GM12878 (cell line): ENCODE measurements at regions not wholly inside any gene's neighbourhood (a gene's known extent, or its start where the extent isn't known, plus 50 kb on each side); places are given as distances from the start of the nearest gene placed in this dataset.

Experiments used
- ATAC-seq: fragments of 200-7000 bp; cut with Tn5 transposase; 3 replicates; pipeline ENCODE4 v1.9.1; 2020; ENCODE audit warnings: mild to moderate bottlenecking, moderate library complexity
- BruUV-seq: library from RNA; stranded (reverse); fragments of 400-500 nt; replicated peaks from 2 replicates; lab custom pipeline; 2021; lab: Mats Ljungman, UMichigan
- CTCF ChIA-PET: fragments of 300-600 bp; sonication (Branson Sonifier 250); formaldehyde crosslinking; extraction: SDS; loops from one replicate; lab custom pipeline; 2021; ENCODE audit warnings: inconsistent platforms; lab: Yijun Ruan, JAX
- POLR2A ChIA-PET: fragments of 350-600 bp; formaldehyde crosslinking; extraction: SDS; loops from one replicate; lab custom pipeline; 2021; ENCODE audit warnings: inconsistent platforms; lab: Charles Lee
- RAD21 ChIA-PET: fragments of 300-600 bp; sonication (Branson Sonifier 250); formaldehyde crosslinking; loops from one replicate; lab custom pipeline; 2023; ENCODE audit warnings: antibody characterized with exemption; ENCODE audit not compliant: unreplicated experiment; lab: Charles Lee
- SMC1A ChIA-PET: fragments of 300-600 bp; sonication (Branson Sonifier 250); formaldehyde crosslinking; loops from one replicate; lab custom pipeline; 2023; ENCODE audit not compliant: unreplicated experiment, uncharacterized antibody; lab: Charles Lee
- DNase-seq: peaks from one replicate; pipeline ENCODE4 v3.0.0-alpha.2; 2011; ENCODE audit warnings: low read depth, low spot score
- FAIRE-seq: peaks from 3 replicates; lab custom pipeline; 2011; peaks lifted over from hg19 to GRCh38; lab: Jason Lieb, UNC
- H2AFZ ChIP-seq: 2 replicates; pipeline ENCODE4 v1.6.0; 2011; ENCODE audit warnings: low read depth, low read length, control low read depth; ENCODE audit not compliant: control insufficient read depth
- H3K27ac ChIP-seq: 2 replicates; pipeline ENCODE4 v1.5.1; 2011; ENCODE audit warnings: control low read depth; ENCODE audit not compliant: control insufficient read depth, insufficient read depth
- H3K27me3 ChIP-seq, 2 experiments: replicated peaks in 1 of 2; 2 replicates each; pipeline versions ENCODE4 v1.6.0 to v1.6.1; 2011; ENCODE audit warnings: low read length in 1 of 2; ENCODE audit not compliant: control insufficient read depth in 2 of 2, insufficient read depth in 2 of 2
- H3K36me3 ChIP-seq, 2 experiments: 2 replicates each; pipeline ENCODE4 v1.5.1; 2011; ENCODE audit warnings: low read length in 1 of 2; ENCODE audit not compliant: control insufficient read depth in 2 of 2, insufficient read depth in 2 of 2
- H3K4me1 ChIP-seq: 2 replicates; pipeline ENCODE4 v1.6.1; 2011; ENCODE audit warnings: mild to moderate bottlenecking, low read length, moderate library complexity, mixed read lengths; ENCODE audit not compliant: control insufficient read depth, insufficient read depth
- H3K4me2 ChIP-seq: 2 replicates; pipeline ENCODE4 v1.6.0; 2011; ENCODE audit warnings: control low read depth; ENCODE audit not compliant: control insufficient read depth, insufficient read depth
- H3K4me3 ChIP-seq: fragments of 200-600 bp; sonication (generic); 2 replicates; pipeline ENCODE4 v1.5.1; 2016
- H3K79me2 ChIP-seq: 2 replicates; pipeline ENCODE4 v1.6.0; 2011; ENCODE audit warnings: low read length; ENCODE audit not compliant: control insufficient read depth, insufficient read depth
- H3K9ac ChIP-seq: 2 replicates; pipeline ENCODE4 v1.8.0; 2011; ENCODE audit warnings: low read length, control low read depth, mixed read lengths; ENCODE audit not compliant: control insufficient read depth, insufficient read depth
- H3K9me3 ChIP-seq: replicated peaks from 3 replicates; pipeline ENCODE4 v1.5.1; 2011; ENCODE audit warnings: mild to moderate bottlenecking, low read length; ENCODE audit not compliant: control insufficient read depth, insufficient read depth
- H4K20me1 ChIP-seq: 2 replicates; pipeline ENCODE4 v1.6.0; 2011; ENCODE audit not compliant: control insufficient read depth, insufficient read depth
- BRCA1 ChIP-seq: IDR thresholded peaks from 2 replicates; pipeline ENCODE4 v1.6.1; 2011; ENCODE audit warnings: low read depth, low read length, improper control_type of control experiment
- CREM ChIP-seq: IDR thresholded peaks from 2 replicates; pipeline ENCODE4 v1.6.1; 2014; ENCODE audit warnings: antibody characterized with exemption, low read depth
- E2F4 ChIP-seq: IDR thresholded peaks from 2 replicates; pipeline ENCODE4 v1.6.1; 2012; ENCODE audit warnings: low read depth, low read length, improper control_type of control experiment
- ESRRA ChIP-seq: IDR thresholded peaks from 2 replicates; pipeline ENCODE4 v1.6.1; 2012; ENCODE audit warnings: mild to moderate bottlenecking, low read length, improper control_type of control experiment
- GATAD2B ChIP-seq: fragments of 450-650 bp; conservative IDR thresholded peaks from 2 replicates; pipeline ENCODE4 v1.6.1; 2017; ENCODE audit warnings: low read depth, mild to moderate bottlenecking, moderate library complexity
- KDM1A ChIP-seq: fragments of 200-600 bp; sonication (generic); IDR thresholded peaks from 2 replicates; pipeline ENCODE4 v1.6.1; 2016; ENCODE audit warnings: borderline replicate concordance
- MEF2A ChIP-seq: IDR thresholded peaks from 2 replicates; pipeline ENCODE4 v1.6.1; 2011; ENCODE audit warnings: low read depth, mild to moderate bottlenecking, low read length, moderate library complexity; ENCODE audit not compliant: insufficient read depth
- MEF2B ChIP-seq: fragments of 450-650 bp; IDR thresholded peaks from 2 replicates; pipeline ENCODE4 v1.6.1; 2018; ENCODE audit warnings: mild to moderate bottlenecking, moderate library complexity; ENCODE audit not compliant: partially characterized antibody, poor library complexity, severe bottlenecking
- MXI1 ChIP-seq: fragments of 150-350 bp; IDR thresholded peaks from 2 replicates; pipeline ENCODE4 v1.6.1; 2011; ENCODE audit warnings: low read depth, mild to moderate bottlenecking, inconsistent platforms, low read length, improper control_type of control experiment
- NR2C1 ChIP-seq: fragments of 450-650 bp; IDR thresholded peaks from 2 replicates; pipeline ENCODE4 v1.6.1; 2017; ENCODE audit warnings: antibody characterized with exemption, mild to moderate bottlenecking, moderate library complexity
- NR2C2 ChIP-seq: IDR thresholded peaks from 2 replicates; pipeline ENCODE4 v1.6.1; 2011; ENCODE audit warnings: borderline replicate concordance, low read depth; ENCODE audit not compliant: control insufficient read depth, insufficient read length
- SIX5 ChIP-seq: IDR thresholded peaks from 2 replicates; pipeline ENCODE4 v1.6.1; 2011; ENCODE audit warnings: mild to moderate bottlenecking, low read depth, low read length, moderate library complexity; ENCODE audit not compliant: severe bottlenecking
- SREBF2 ChIP-seq: IDR thresholded peaks from 2 replicates; pipeline ENCODE4 v1.6.1; 2012; ENCODE audit warnings: mild to moderate bottlenecking, low read length
- STAT3 ChIP-seq: IDR thresholded peaks from 2 replicates; pipeline ENCODE4 v1.6.1; 2011; ENCODE audit warnings: low read depth, low read length, improper control_type of control experiment
- TCF7 ChIP-seq: IDR thresholded peaks from 2 replicates; pipeline ENCODE4 v1.6.1; 2014; ENCODE audit warnings: antibody characterized with exemption, borderline replicate concordance
- ZBTB33 ChIP-seq: fragments of 450-650 bp; IDR thresholded peaks from 2 replicates; pipeline ENCODE4 v1.6.1; 2017; ENCODE audit warnings: mild to moderate bottlenecking
- ZNF274 ChIP-seq: IDR thresholded peaks from one replicate; pipeline ENCODE4 v1.8.0; 2011; ENCODE audit not compliant: insufficient read length, insufficient read depth
- WGBS: methylation state at CpG from one replicate; pipeline ENCODE4 v1.1.6; 2016; ENCODE audit warnings: low lambda C conversion rate; ENCODE audit not compliant: insufficient replicate concordance, insufficient coverage; ENCODE audit errors: missing lambda C conversion rate; 5-methylcytosine and 5-hydroxymethylcytosine counted together
- in situ Hi-C: fragments of 300-500 bp; cut with MboI; formaldehyde crosslinking; loops from 9 replicates; pipeline ENCODE4 v1.14.3; 2018; ENCODE audit warnings: mixed read lengths
- intact Hi-C: fragments of 100-400 bp; cut with micrococcal nuclease; formaldehyde crosslinking; loops from one replicate; pipeline ENCODE4 v1.14.2; 2022; ENCODE audit not compliant: unreplicated experiment

GRCh38 chrX:97797076-97797475 lies 913.4 kb downstream of the RPA4 start (continued):
- no peak for TF ChIP-seq BRCA1
- no peak for TF ChIP-seq ZNF274
- TF ChIP-seq TCF7, result no peak

GRCh38 chrX:97806238-97806637 lies 922.5 kb downstream of the RPA4 start:
- FAIRE-seq (no peak), ATAC-seq (no peak), DNase-seq (no peak)
- Histone ChIP-seq H2AFZ (no peak overlapping the region), H4K20me1 (no peaks in the 10 kb centered on the region), H3K27ac (no peak overlapping the region), H3K79me2 (no peaks in the 10 kb centered on the region), H3K27me3 (no peaks in the 10 kb centered on the region), H3K4me1 (no peaks in the 10 kb centered on the region), H3K36me3 (no peaks in the 10 kb centered on the region), H3K4me2 (no peak overlapping the region), H3K4me3 (no peak overlapping the region), H3K9me3 (no peaks in the 10 kb centered on the region), H3K9ac (no peak overlapping the region)
- ChIA-PET POLR2A (no interaction called here), RAD21 (no interaction called here), CTCF (no interaction called here), SMC1A (no interaction called here)
- no peak for TF ChIP-seq MXI1
- TF ChIP-seq NR2C1, result no peak
- TF ChIP-seq ESRRA, result no peak
- no peak for TF ChIP-seq GATAD2B
- intact Hi-C loops, result no loop called here
- BruUV-seq, result no TSS peak
- in situ Hi-C loops, result no loop called here
- WGBS, result 46% methylated on average over 3 of the region's 3 CpGs

GRCh38 chrX:97806946-97807345 lies 923.2 kb downstream of the RPA4 start:
- in situ Hi-C loops, result no loop called here
- H3K4me3 ChIP-seq, result no peak overlapping the region
- H3K9ac ChIP-seq, result no peak overlapping the region
- CTCF ChIA-PET, result no interaction called here
- no peak for FAIRE-seq
- H3K36me3 ChIP-seq, result no peaks in the 10 kb centered on the region
- H3K79me2 ChIP-seq, result no peaks in the 10 kb centered on the region
- no peak overlapping the region for H2AFZ ChIP-seq
- no peak for TF ChIP-seq CREM
- TF ChIP-seq SIX5, result no peak
- no peak for TF ChIP-seq MEF2B
- no peak for TF ChIP-seq ZBTB33
- TF ChIP-seq SREBF2, result no peak
- no peak for TF ChIP-seq E2F4
- no peak for TF ChIP-seq KDM1A
- TF ChIP-seq STAT3, result no peak
- no peak for TF ChIP-seq NR2C2
- TF ChIP-seq MEF2A, result no peak
- TF ChIP-seq, all 136 proteins: peak for 0
- H4K20me1 ChIP-seq, result no peaks in the 10 kb centered on the region
- POLR2A ChIA-PET, result no interaction called here
- SMC1A ChIA-PET, result no interaction called here
- H3K4me1 ChIP-seq, result no peaks in the 10 kb centered on the region
- no peak overlapping the region for H3K4me2 ChIP-seq
- no peaks in the 10 kb centered on the region for H3K27me3 ChIP-seq
- 43% methylated on average over 2 of the region's 2 CpGs for WGBS
- H3K9me3 ChIP-seq, result no peaks in the 10 kb centered on the region
- intact Hi-C loops, result no loop called here
- no peak for DNase-seq
- no peak overlapping the region for H3K27ac ChIP-seq
- RAD21 ChIA-PET, result no interaction called here
- no TSS peak for BruUV-seq
- no peak for ATAC-seq
